NT2/D1 (cell line): ENCODE measurements at regions not wholly inside any gene's neighbourhood (a gene's known extent, or its start where the extent isn't known, plus 50 kb on each side); places are given as distances from the start of the nearest gene placed in this dataset.

Experiments
- YY1 ChIP-seq: IDR thresholded peaks from 2 replicates; pipeline ENCODE4 v1.6.1; 2011; ENCODE audit not compliant: insufficient read length, insufficient read depth
- ZNF274 ChIP-seq: IDR thresholded peaks from 2 replicates; pipeline ENCODE4 v1.6.1; 2011; ENCODE audit warnings: mild to moderate bottlenecking, low read depth, low read length

DNA sequence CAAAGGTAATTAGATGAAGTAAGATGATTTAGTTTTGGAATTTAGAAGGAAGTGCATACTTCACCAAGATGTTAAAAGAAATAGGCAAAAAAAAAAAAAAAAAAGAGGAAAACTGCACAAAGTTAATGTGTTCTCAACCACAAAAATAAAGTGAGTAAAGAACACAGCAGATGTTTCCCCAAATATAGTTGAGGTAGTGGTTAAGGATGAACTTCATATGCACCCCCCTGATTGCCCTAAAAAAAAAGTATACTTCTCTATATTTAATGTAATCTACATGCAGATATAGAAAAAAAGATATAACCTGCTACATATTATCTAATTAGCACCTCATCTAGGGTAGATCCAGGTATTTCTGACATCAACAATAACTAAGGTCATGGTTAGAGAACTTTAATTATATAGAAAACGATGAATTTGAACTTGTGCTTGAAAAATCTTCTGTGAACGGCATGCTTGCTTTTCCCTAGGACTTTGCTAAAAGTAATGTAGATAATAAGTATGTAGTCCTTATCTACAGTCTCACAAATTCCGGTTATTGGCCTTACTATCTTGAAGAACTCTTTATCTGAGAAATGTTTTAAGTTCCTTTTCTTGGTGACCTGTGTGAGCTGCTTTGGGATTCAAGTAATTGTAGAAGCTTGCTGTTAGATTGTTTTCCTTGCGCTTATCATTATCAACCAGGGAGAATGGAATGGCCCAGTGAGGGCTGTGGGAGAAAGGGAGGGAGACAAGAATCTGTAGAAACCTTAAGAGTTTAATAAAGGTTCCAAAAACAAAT lies 70.1 kb upstream of the LRRC7 start:
- TF ChIP-seq YY1 (no peak), ZNF274 (no peak)
